ENCODE measurements at regions not wholly inside any gene's neighbourhood (a gene's known extent, or its start where the extent isn't known, plus 50 kb on each side); places are given as distances from the start of the nearest gene placed in this dataset.
A peak's percentile ranks its signal among the peaks of the same experiment; 100 is the strongest.

GRCh38 chr12:89829434-89829975 is 120.9 kb upstream of the ATP2B1 start:
- H3K36me3 ChIP-seq (ENCODE audit: control insufficient read depth in 2 of 3, insufficient read depth in 3 of 3, low read length in 3 of 3): no peaks in the 10 kb centered on the region
- H3K27me3 ChIP-seq (ENCODE audit: control insufficient read depth in 2 of 2, insufficient read depth in 2 of 2, low read length in 2 of 2): no peaks in the 10 kb centered on the region
- no peaks in the 10 kb centered on the region for H3K9me3 Mint-ChIP-seq
- H3K9me3 ChIP-seq (ENCODE audit: control insufficient read depth in 2 of 3, low read length in 3 of 3): no peaks in the 10 kb centered on the region
- no peak overlapping the region for H3K27ac Mint-ChIP-seq
- H3K27ac ChIP-seq (ENCODE audit: low read depth, low read length): no peak overlapping the region
- DNase-seq: no peak
- no peak for ATAC-seq
- H3K4me1 Mint-ChIP-seq: peaks cover 5 to 17% (median 10%) of the 10 kb centered on the region in 7 donors
- no peak overlapping the region for H3K4me3 ChIP-seq (ENCODE audit: low read length)
- POLR2A ChIA-PET: no interaction called here
- H3K4me1 ChIP-seq (ENCODE audit: control insufficient read depth in 2 of 2, insufficient read depth in 2 of 2, low read length in 2 of 2): no peaks in the 10 kb centered on the region
- intact Hi-C loops (cut with micrococcal nuclease): loop anchor here in 1 of 2 donors (5.0 kb wide), 1 partner anchor 33 kb away; no protein-coding TSS in a partner anchor
- H3K27me3 Mint-ChIP-seq: peaks cover 0 to 4% (median 0%) of the 10 kb centered on the region in 5 donors
- no peak overlapping the region for H3K4me3 Mint-ChIP-seq
- CTCF ChIA-PET: no interaction called here
- peaks cover 0 to 5% (median 0%) of the 10 kb centered on the region in 5 donors for H3K36me3 Mint-ChIP-seq

GRCh38 chr12:89828575-89828974 is 119.9 kb upstream of the ATP2B1 start:
- H3K27me3 ChIP-seq (ENCODE audit: control insufficient read depth in 2 of 2, insufficient read depth in 2 of 2, low read length in 2 of 2): no peaks in the 10 kb centered on the region
- DNase-seq (no peak), ATAC-seq (no peak)
- no peak overlapping the region for H3K4me3 Mint-ChIP-seq
- H3K4me1 Mint-ChIP-seq: peaks cover 5 to 17% (median 10%) of the 10 kb centered on the region in 7 donors
- peaks cover 0 to 5% (median 0%) of the 10 kb centered on the region in 5 donors for H3K36me3 Mint-ChIP-seq
- CTCF ChIA-PET: no interaction called here
- H3K27ac ChIP-seq (ENCODE audit: low read depth, low read length): no peak overlapping the region
- peaks cover 0 to 2% (median 0%) of the 10 kb centered on the region in 5 donors for H3K27me3 Mint-ChIP-seq
- no peaks in the 10 kb centered on the region for H3K4me1 ChIP-seq (ENCODE audit: control insufficient read depth in 2 of 2, insufficient read depth in 2 of 2, low read length in 2 of 2)
- H3K4me3 ChIP-seq (ENCODE audit: low read length): no peak overlapping the region
- POLR2A ChIA-PET: interaction anchor here (0.7 kb wide), 1 partner anchor 1260 kb away, joined by 5 read pairs; no protein-coding TSS in a partner anchor
- H3K9me3 ChIP-seq (ENCODE audit: control insufficient read depth in 2 of 3, low read length in 3 of 3): no peaks in the 10 kb centered on the region
- H3K27ac Mint-ChIP-seq: no peak overlapping the region
- no peaks in the 10 kb centered on the region for H3K9me3 Mint-ChIP-seq
- no peaks in the 10 kb centered on the region for H3K36me3 ChIP-seq (ENCODE audit: control insufficient read depth in 2 of 3, insufficient read depth in 3 of 3, low read length in 3 of 3)
- intact Hi-C loops (cut with micrococcal nuclease): loop anchor here in 1 of 2 donors (5.0 kb wide), 1 partner anchor 34 kb away; no protein-coding TSS in a partner anchor

- DNase-seq: no peak
- intact Hi-C loops (cut with micrococcal nuclease): loop anchor here in 1 of 2 donors (5.0 kb wide), 1 partner anchor 35 kb away; no protein-coding TSS in a partner anchor
- Mint-ChIP-seq H3K36me3 (peaks cover 0 to 5% (median 0%) of the 10 kb centered on the region in 5 donors), H3K27me3 (no peaks in the 10 kb centered on the region), H3K27ac (no peak overlapping the region), H3K4me1 (peaks cover 5 to 17% (median 10%) of the 10 kb centered on the region in 7 donors), H3K9me3 (peaks cover 0 to under 1% (median 0%) of the 10 kb centered on the region in 11 donors), H3K4me3 (no peak overlapping the region)
- CTCF ChIA-PET: no interaction called here
- Histone ChIP-seq H3K27ac (ENCODE audit: low read depth, low read length) (no peak overlapping the region), H3K4me3 (ENCODE audit: low read length) (no peak overlapping the region), H3K9me3 (ENCODE audit: control insufficient read depth in 2 of 3, low read length in 3 of 3) (no peaks in the 10 kb centered on the region), H3K27me3 (ENCODE audit: control insufficient read depth in 2 of 2, insufficient read depth in 2 of 2, low read length in 2 of 2) (no peaks in the 10 kb centered on the region), H3K36me3 (ENCODE audit: control insufficient read depth in 2 of 3, insufficient read depth in 3 of 3, low read length in 3 of 3) (no peaks in the 10 kb centered on the region), H3K4me1 (ENCODE audit: control insufficient read depth in 2 of 2, insufficient read depth in 2 of 2, low read length in 2 of 2) (no peaks in the 10 kb centered on the region)
- no peak for ATAC-seq
- POLR2A ChIA-PET: no interaction called here
Observed at GRCh38 chr12:89827592-89827991, 119.0 kb upstream of the ATP2B1 start.

GRCh38 chr12:89826468-89826867 is 117.8 kb upstream of the ATP2B1 start:
- Mint-ChIP-seq H3K27me3 (no peaks in the 10 kb centered on the region), H3K36me3 (peaks cover 0 to 5% (median 0%) of the 10 kb centered on the region in 5 donors), H3K4me1 (peaks cover 5 to 17% (median 10%) of the 10 kb centered on the region in 7 donors), H3K27ac (peak overlapping the region in 2 of 9 donors; percentile 2 to 5), H3K9me3 (peaks cover 0 to 2% (median 0%) of the 10 kb centered on the region in 11 donors), H3K4me3 (no peak overlapping the region)
- H3K4me3 ChIP-seq (ENCODE audit: low read length): no peak overlapping the region
- intact Hi-C loops (cut with micrococcal nuclease): loop anchor here in 1 of 2 donors (5.0 kb wide), 1 partner anchor 36 kb away; no protein-coding TSS in a partner anchor
- no peaks in the 10 kb centered on the region for H3K4me1 ChIP-seq (ENCODE audit: control insufficient read depth in 2 of 2, insufficient read depth in 2 of 2, low read length in 2 of 2)
- H3K27me3 ChIP-seq (ENCODE audit: control insufficient read depth in 2 of 2, insufficient read depth in 2 of 2, low read length in 2 of 2): no peaks in the 10 kb centered on the region
- ChIA-PET POLR2A (no interaction called here), CTCF (no interaction called here)
- no peak for ATAC-seq
- no peak overlapping the region for H3K27ac ChIP-seq (ENCODE audit: low read depth, low read length)
- H3K36me3 ChIP-seq (ENCODE audit: control insufficient read depth in 2 of 3, insufficient read depth in 3 of 3, low read length in 3 of 3): no peaks in the 10 kb centered on the region
- DNase-seq: no peak
- H3K9me3 ChIP-seq (ENCODE audit: control insufficient read depth in 2 of 3, low read length in 3 of 3): no peaks in the 10 kb centered on the region

- Mint-ChIP-seq H3K4me3 (no peak overlapping the region), H3K9me3 (peaks cover 0 to 2% (median 0%) of the 10 kb centered on the region in 11 donors), H3K4me1 (peaks cover 5 to 17% (median 10%) of the 10 kb centered on the region in 7 donors), H3K27me3 (no peaks in the 10 kb centered on the region), H3K36me3 (peaks cover 0 to 5% (median 0%) of the 10 kb centered on the region in 5 donors), H3K27ac (peak overlapping the region in 3 of 9 donors; percentile 2 to 15 (median 5))
- H3K4me3 ChIP-seq (ENCODE audit: low read length): no peak overlapping the region
- no peaks in the 10 kb centered on the region for H3K27me3 ChIP-seq (ENCODE audit: control insufficient read depth in 2 of 2, insufficient read depth in 2 of 2, low read length in 2 of 2)
- no peak overlapping the region for H3K27ac ChIP-seq (ENCODE audit: low read depth, low read length)
- H3K4me1 ChIP-seq (ENCODE audit: control insufficient read depth in 2 of 2, insufficient read depth in 2 of 2, low read length in 2 of 2): no peaks in the 10 kb centered on the region
- H3K36me3 ChIP-seq (ENCODE audit: control insufficient read depth in 2 of 3, insufficient read depth in 3 of 3, low read length in 3 of 3): no peaks in the 10 kb centered on the region
- intact Hi-C loops (cut with micrococcal nuclease): loop anchor here in 1 of 2 donors (5.0 kb wide), 1 partner anchor 36 kb away; no protein-coding TSS in a partner anchor
- CTCF ChIA-PET: no interaction called here
- DNase-seq: no peak
- H3K9me3 ChIP-seq (ENCODE audit: control insufficient read depth in 2 of 3, low read length in 3 of 3): no peaks in the 10 kb centered on the region
- ATAC-seq: no peak
- POLR2A ChIA-PET: no interaction called here
Observed at GRCh38 chr12:89825591-89826449, 117.2 kb upstream of the ATP2B1 start.

- no peaks in the 10 kb centered on the region for H3K4me1 ChIP-seq (ENCODE audit: control insufficient read depth in 2 of 2, insufficient read depth in 2 of 2, low read length in 2 of 2)
- ATAC-seq (no peak), DNase-seq (no peak)
- H3K9me3 Mint-ChIP-seq: peaks cover 0 to 2% (median 0%) of the 10 kb centered on the region in 11 donors
- no peak overlapping the region for H3K4me3 ChIP-seq (ENCODE audit: low read length)
- peaks cover 0 to 3% (median 0%) of the 10 kb centered on the region in 5 donors for H3K36me3 Mint-ChIP-seq
- intact Hi-C loops (cut with micrococcal nuclease): loop anchor here in 1 of 2 donors (5.0 kb wide), 1 partner anchor 37 kb away; no protein-coding TSS in a partner anchor
- H3K9me3 ChIP-seq (ENCODE audit: control insufficient read depth in 2 of 3, low read length in 3 of 3): no peaks in the 10 kb centered on the region
- H3K27me3 ChIP-seq (ENCODE audit: control insufficient read depth in 2 of 2, insufficient read depth in 2 of 2, low read length in 2 of 2): no peaks in the 10 kb centered on the region
- no peaks in the 10 kb centered on the region for H3K27me3 Mint-ChIP-seq
- no peak overlapping the region for H3K4me3 Mint-ChIP-seq
- H3K4me1 Mint-ChIP-seq: peaks cover 5 to 17% (median 10%) of the 10 kb centered on the region in 7 donors
- POLR2A ChIA-PET: no interaction called here
- CTCF ChIA-PET: no interaction called here
- no peak overlapping the region for H3K27ac Mint-ChIP-seq
- H3K36me3 ChIP-seq (ENCODE audit: control insufficient read depth in 2 of 3, insufficient read depth in 3 of 3, low read length in 3 of 3): no peaks in the 10 kb centered on the region
- H3K27ac ChIP-seq (ENCODE audit: low read depth, low read length): no peak overlapping the region
Observed at GRCh38 chr12:89824822-89825221, 116.2 kb upstream of the ATP2B1 start.

Measured in naive thymus-derived CD4-positive, alpha-beta T cell (primary cell).